Right hindlimb (tissue), 1 donor: ENCODE measurements at regions not wholly inside any gene's neighbourhood (a gene's known extent, or its start where the extent isn't known, plus 50 kb on each side); places are given as distances from the start of the nearest gene placed in this dataset.

Source experiments
- DNase-seq: peaks from one replicate; pipeline ENCODE4 v3.0.0-alpha.2; 2018

- no peak for DNase-seq
These were observed 1164.4 kb downstream of the BRD1 start for GRCh38 chr22:48663297-48663696.

- DNase-seq, result no peak
These were observed 1165.1 kb downstream of the BRD1 start for GRCh38 chr22:48662476-48663135.

DNA sequence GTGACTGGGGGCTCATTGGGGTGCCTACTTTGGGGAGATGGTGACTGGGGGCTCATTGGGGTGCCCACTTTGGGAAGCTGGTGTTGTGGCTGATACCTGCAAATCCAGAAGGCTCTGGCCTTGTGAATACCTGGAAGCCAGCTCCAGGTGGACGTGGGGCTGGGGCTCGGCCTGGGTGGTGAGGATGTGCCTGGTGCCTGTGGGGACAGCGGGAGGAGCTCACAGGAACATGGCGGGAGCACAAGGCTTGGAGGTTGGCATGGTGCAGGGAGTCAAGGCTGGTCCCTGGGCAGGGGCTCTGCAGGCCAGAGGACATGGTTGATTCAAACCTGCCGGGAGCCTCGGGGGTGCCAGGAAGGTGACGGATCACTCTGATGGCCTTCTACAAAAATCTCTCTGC, 1165.7 kb downstream of the BRD1 start:
- no peak for DNase-seq

DNA sequence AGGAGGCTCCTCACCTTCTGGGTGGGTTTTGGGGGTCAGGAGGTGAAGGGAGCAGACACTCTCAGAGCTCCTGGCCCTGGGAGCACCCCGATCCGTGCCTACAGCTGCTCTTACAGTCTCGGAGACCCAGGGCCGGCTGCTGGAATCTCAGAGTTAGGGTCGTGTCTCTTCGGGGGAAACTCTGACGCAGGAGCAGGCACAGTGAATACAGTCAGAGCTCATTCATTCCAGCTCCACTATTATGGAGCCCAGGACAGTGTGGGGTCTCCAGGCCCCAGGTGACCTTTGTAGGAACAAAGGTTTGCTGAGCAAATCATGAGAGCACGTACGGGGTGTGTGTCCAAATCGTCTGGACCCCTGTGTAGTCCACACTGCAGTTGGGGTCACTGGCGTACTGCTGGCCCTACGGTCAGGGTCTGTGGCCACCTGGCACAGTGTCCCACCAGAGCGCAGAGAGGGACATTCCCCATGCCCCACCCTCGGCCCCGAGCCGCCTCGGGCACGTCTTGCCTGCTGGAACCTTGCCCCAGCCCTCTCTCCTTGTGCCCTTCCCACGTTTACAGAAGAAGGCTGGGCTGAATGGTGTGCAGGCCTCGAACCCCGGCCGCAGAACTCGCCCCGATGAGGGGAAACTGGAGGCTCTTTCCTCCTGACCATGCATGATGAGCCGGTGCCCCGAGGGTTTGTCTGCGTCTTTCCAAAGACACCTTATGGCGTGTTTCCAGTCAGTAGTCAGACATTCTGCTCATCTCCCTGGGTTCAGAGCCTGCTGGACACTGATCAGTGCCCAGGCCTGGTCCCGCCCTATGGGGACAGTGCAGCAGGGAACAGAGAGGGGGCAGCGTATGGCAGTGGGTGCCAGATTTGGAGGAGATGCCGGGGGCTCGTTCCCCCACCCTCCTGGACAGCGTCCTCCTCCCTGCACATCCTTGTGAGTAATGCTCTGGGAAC, 1166.6 kb downstream of the BRD1 start:
- DNase-seq, result peak; percentile 60

GRCh38 chr22:48660104-48660789, 1167.4 kb downstream of the BRD1 start:
- DNase-seq, result no peak

DNA sequence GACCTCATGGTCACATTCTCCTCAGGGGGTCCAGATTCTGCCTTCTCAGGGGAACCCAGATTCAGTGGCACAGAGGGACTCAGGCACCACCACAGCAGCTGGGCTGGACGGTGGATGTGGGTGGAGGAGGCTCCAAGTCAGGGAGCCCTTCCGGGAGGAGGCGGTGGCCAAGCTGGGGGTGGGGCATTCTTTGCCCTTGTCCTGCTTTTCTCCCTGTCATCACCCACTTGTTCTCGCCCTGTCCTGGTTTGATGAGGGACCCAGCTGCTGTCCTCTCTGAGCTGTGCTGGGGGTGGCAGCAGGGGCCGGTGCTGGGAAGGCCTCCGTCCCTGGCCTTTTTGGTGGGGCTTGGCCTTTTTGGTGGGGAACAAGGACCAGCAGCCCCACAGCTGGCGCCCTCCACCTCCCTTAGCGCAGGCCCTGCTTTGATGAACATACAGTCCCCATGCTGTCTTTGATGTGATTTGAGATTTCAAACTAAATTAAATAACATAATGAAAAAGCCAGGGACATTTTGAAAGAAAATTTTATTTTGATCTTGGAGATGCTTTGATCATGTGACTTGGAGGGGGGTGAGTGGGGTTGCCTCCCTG, 1168.2 kb downstream of the BRD1 start:
- no peak for DNase-seq

GRCh38 chr22:48658871-48659270, 1168.8 kb downstream of the BRD1 start:
- DNase-seq, result no peak

GRCh38 chr22:48658246-48658645, 1169.4 kb downstream of the BRD1 start:
- DNase-seq, result no peak

GRCh38 chr22:48654492-48654891, 1173.2 kb downstream of the BRD1 start:
- DNase-seq, result no peak

DNA sequence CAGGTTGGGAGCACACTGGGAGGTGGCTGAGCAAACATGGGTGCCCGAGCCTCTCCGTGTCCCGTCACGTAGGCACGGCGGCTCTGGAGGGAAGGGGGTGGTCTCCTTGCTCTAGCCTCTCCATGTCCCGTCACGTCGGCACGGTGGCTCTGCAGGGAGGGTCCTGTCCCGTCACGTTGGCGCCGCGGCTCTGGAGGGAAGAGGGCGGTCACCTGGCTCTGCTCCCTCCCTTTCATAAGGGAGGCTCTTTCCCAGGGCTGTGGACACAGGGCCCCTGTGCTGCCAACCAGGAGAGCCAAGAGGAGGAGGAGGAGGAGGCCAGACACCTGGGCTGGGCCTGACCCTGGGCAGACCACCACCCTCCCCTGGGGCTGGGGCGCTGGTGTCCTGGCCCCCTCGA, 1173.7 kb downstream of the BRD1 start:
- DNase-seq, result no peak

DNA sequence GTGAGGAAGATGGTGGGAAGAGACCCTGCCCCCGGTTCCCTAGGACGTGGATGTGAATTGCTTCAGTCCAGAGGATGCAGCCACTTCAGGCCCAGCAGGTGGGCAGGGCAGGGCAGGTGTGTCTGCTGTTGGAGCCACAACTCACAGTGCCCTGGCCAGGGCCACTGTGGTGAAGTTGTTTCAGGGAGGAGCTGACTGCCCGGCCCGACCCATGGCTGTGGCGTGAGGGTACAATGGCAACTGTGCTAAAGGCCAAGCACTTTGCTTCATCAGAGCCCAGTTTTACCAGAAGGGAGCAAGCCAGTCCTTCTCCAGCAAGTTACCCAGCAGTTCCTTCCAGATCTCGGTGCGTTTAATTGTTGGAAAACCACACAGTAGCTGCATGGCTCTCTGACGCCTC, 1174.4 kb downstream of the BRD1 start:
- no peak for DNase-seq

- DNase-seq, result no peak
These were observed 1174.9 kb downstream of the BRD1 start for GRCh38 chr22:48652796-48653195.

- DNase-seq, result no peak
These were observed 1175.6 kb downstream of the BRD1 start for GRCh38 chr22:48651981-48652538.

GRCh38 chr22:48651036-48651890, 1176.4 kb downstream of the BRD1 start:
- no peak for DNase-seq

DNA sequence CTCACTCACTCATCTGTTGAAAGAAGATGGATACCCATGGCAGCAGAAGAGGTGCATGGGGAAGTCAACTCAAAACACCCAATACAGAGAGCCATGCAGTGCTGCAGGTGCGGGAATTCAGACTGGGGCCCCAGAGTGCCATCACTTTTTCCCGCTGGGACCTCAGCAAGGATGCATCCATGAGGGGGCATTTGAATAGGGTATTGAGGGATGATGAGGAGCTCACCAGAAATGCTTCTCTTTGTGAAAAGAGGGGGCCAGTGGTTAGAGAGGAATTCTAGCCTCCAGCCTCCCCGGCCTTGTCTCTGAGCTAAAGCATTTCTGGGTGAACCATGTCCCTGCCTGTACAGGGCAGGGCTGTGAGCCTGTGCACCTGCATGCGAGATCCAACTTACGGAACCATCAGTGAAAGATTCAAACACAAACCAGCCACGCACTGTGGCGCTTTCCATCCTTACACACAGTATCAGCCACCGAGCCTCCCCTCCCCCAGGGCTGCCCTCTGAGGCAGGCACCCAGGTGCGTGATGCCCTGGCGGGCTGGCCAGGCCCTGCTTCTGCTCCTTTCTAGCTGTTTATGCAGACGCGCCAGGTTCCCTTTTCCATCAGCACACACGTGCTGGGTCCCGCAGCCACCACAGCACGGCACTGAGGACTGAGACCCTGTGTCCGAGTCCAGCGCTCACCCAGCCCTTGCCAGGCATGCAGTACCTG, 1177.2 kb downstream of the BRD1 start:
- no peak for DNase-seq

- no peak for DNase-seq
These were observed 1178.2 kb downstream of the BRD1 start for GRCh38 chr22:48649466-48649865.

DNA sequence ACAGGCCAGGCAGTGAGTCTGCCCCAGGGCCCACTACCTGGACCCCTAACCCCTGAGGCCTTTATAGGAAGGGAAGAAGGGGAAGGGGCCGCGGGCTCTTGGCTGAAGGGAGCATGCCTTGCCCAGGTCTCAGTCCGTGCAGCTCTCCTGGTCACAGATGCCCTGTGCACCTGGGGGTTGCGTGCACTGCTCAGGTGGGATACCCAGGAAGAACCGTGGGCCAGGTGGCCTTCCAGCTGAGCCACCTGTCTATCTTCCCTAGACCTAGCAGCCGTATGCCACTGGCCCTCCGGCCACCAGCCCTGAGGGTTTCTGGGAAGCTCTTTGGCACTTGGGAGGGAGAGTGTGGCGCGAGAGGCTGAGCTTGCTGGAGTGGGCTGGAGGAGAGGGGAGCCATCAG, 1178.6 kb downstream of the BRD1 start:
- no peak for DNase-seq

DNA sequence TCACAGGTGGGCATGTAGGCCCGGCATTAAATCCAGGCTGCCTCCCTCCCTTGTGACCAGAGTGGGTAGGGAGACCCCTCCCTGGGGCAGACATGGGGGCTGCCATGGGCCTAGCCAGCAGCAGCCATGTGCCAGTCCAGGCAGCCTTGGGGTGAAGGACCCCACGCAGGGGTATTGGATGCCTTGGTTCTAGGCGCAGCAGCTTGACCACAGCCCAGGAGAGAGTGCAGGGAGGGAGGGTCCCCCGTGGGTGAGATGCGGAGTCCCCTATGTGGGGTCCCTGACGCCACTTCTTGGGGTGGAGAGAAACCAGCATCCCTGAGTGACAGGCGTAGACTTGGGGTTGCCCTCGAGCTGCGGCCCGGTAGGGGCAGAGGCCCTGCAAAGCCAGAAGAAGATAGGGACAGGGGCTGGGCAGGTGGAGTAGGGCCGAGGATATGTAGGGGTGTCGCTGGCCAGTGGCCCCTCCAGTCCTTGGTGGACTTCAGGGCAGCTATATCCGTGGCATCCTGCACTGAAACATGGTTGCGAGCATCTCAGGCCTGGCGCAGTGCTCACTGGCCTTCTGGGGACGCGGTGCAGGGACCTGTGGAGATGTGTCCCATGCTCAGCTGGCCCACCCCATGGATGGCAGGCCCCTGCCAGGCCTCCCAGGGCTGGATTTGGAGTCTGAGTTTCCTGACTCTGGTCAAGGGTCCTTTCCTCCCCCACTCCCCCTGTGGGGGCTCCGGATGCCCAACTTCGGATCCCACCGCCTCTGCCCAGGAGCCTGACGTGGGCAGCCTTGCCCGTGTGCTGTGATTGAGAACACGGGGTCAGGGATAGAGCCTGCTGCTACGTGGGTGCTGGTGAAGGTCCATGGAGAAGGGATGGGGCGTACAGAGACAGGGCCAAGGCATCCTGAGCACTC, 1179.8 kb downstream of the BRD1 start:
- DNase-seq, result no peak

- no peak for DNase-seq
These were observed 1180.6 kb downstream of the BRD1 start for GRCh38 chr22:48647051-48647450.
